HepG2 (cell line): ENCODE measurements at regions not wholly inside any gene's neighbourhood (a gene's known extent, or its start where the extent isn't known, plus 50 kb on each side); places are given as distances from the start of the nearest gene placed in this dataset.

Experiments
- ATAC-seq: fragments of 200-7000 bp; cut with Tn5 transposase; 3 replicates; pipeline ENCODE4 v1.9.1; 2020; ENCODE audit warnings: mild to moderate bottlenecking, moderate library complexity
- BruUV-seq: library from RNA; stranded (reverse); fragments of 400-500 nt; replicated peaks from 2 replicates; lab custom pipeline; 2021; lab: Mats Ljungman, UMichigan
- CTCF ChIA-PET: fragments of 300-600 bp; formaldehyde crosslinking; extraction: SDS; loops from one replicate; lab custom pipeline; 2021; ENCODE audit warnings: low total read pairs, inconsistent platforms, low intra/inter-chr PET ratio; lab: Yijun Ruan, JAX
- POLR2A ChIA-PET: fragments of 350-600 bp; sonication (Branson Sonifier 250); formaldehyde crosslinking; loops from one replicate; lab custom pipeline; 2020; ENCODE audit warnings: antibody characterized with exemption, inconsistent platforms; lab: Yijun Ruan, JAX
- DNase-seq: peaks from one replicate; pipeline ENCODE4 v3.0.0-alpha.2; 2015; ENCODE audit warnings: low spot score
- FAIRE-seq: peaks from 3 replicates; lab custom pipeline; 2011; peaks lifted over from hg19 to GRCh38; lab: Jason Lieb, UNC
- H2AFZ ChIP-seq: one replicate; pipeline ENCODE4 v1.6.1; 2011; ENCODE audit warnings: low read length, inconsistent platforms
- H3K27ac ChIP-seq: fragments of 300-600 bp; 3 replicates; pipeline ENCODE4 v1.8.0; 2011; ENCODE audit warnings: mixed run types, mild to moderate bottlenecking, mixed read lengths, low read length, inconsistent platforms; ENCODE audit not compliant: insufficient read depth; ENCODE audit errors: extremely low read length
- H3K27me3 ChIP-seq, 2 experiments: fragments of 200-600 bp in 1 of 2; 2 replicates in 1 of 2; 3 replicates in 1 of 2; pipeline versions ENCODE4 v1.6.0 to v1.8.0; 2011; ENCODE audit warnings: low read length in 2 of 2, mild to moderate bottlenecking in 2 of 2, moderate library complexity in 2 of 2, inconsistent platforms in 1 of 2; ENCODE audit not compliant: insufficient read depth in 2 of 2, control insufficient read depth in 1 of 2
- H3K36me3 ChIP-seq, 2 experiments: fragments of 200-600 bp in 1 of 2; replicated peaks in 1 of 2; 2 replicates in 1 of 2; 3 replicates in 1 of 2; pipeline versions ENCODE4 v1.5.1 to v1.8.0; 2011; ENCODE audit warnings: low read length in 2 of 2, inconsistent platforms in 1 of 2; ENCODE audit not compliant: insufficient read depth in 2 of 2, control insufficient read depth in 1 of 2
- H3K4me1 ChIP-seq: 2 replicates; pipeline ENCODE4 v1.5.1; 2012; ENCODE audit warnings: low read length, inconsistent platforms; ENCODE audit not compliant: insufficient read depth
- H3K4me2 ChIP-seq: 2 replicates; pipeline ENCODE4 v1.6.0; 2011; ENCODE audit warnings: low read depth, low read length, inconsistent platforms
- H3K4me3 ChIP-seq, 3 experiments: fragments of 200-600 bp in 1 of 3; sonication (generic), shearing (Covaris generic) in 1 of 3; replicated peaks in 1 of 3; 2 replicates each; pipeline ENCODE4 v1.5.1; 2011 to 2016; ENCODE audit warnings: low read length in 3 of 3, inconsistent platforms in 2 of 3, low read depth in 2 of 3, mild to moderate bottlenecking in 2 of 3, control low read depth in 1 of 3, mixed read lengths in 1 of 3; ENCODE audit not compliant: insufficient read depth in 1 of 3
- H3K79me2 ChIP-seq: one replicate; pipeline ENCODE4 v1.6.1; 2011; ENCODE audit warnings: low read length, inconsistent platforms; ENCODE audit not compliant: insufficient read depth
- H3K9ac ChIP-seq: 2 replicates; pipeline ENCODE4 v1.6.0; 2011; ENCODE audit warnings: mild to moderate bottlenecking, low read depth, low read length, inconsistent platforms; ENCODE audit not compliant: insufficient read depth
- H3K9me3 ChIP-seq: 2 replicates; pipeline ENCODE4 v1.5.1; 2012; ENCODE audit warnings: mild to moderate bottlenecking, low read length
- H4K20me1 ChIP-seq: 2 replicates; pipeline ENCODE4 v1.6.0; 2011; ENCODE audit warnings: inconsistent platforms, mild to moderate bottlenecking, low read length, moderate library complexity; ENCODE audit not compliant: insufficient read depth
- CHCHD3 ChIP-seq: sonication (generic); formaldehyde crosslinking; IDR thresholded peaks from 2 replicates; pipeline ENCODE4 v1.8.0; 2022; ENCODE audit warnings: mild to moderate bottlenecking, missing genetic modification reagents, moderate library complexity
- CREB3 ChIP-seq: sonication (generic); formaldehyde crosslinking; IDR thresholded peaks from 2 replicates; pipeline ENCODE4 v1.5.0; 2020; ENCODE audit warnings: missing genetic modification reagents
- GZF1 ChIP-seq: sonication (generic); formaldehyde crosslinking; IDR thresholded peaks from 2 replicates; pipeline ENCODE4 v1.5.1; 2020; ENCODE audit warnings: mild to moderate bottlenecking, missing genetic modification reagents
- HMGA1 ChIP-seq: sonication (generic); formaldehyde crosslinking; conservative IDR thresholded peaks from 2 replicates; pipeline ENCODE4 v1.4.0; 2020; ENCODE audit warnings: missing genetic modification reagents
- MBD4 ChIP-seq: IDR thresholded peaks from 2 replicates; pipeline ENCODE4 v1.6.1; 2012; ENCODE audit warnings: low read length, inconsistent platforms, borderline replicate concordance
- MED1 ChIP-seq: sonication (generic); formaldehyde crosslinking; IDR thresholded peaks from 2 replicates; pipeline ENCODE4 v1.4.0; 2020; ENCODE audit warnings: missing genetic modification reagents
- NR2F1 ChIP-seq, 2 experiments: fragments of 450-650 bp in 1 of 2; formaldehyde crosslinking in 1 of 2; IDR thresholded peaks; 2 replicates each; pipeline versions ENCODE4 v1.5.0 to v1.6.1; 2016 to 2020; ENCODE audit warnings: mild to moderate bottlenecking in 1 of 2, missing compliant biosample characterization in 1 of 2, missing genetic modification reagents in 1 of 2, moderate library complexity in 1 of 2
- RBM39 ChIP-seq: fragments of 200-400 bp; formaldehyde crosslinking; IDR thresholded peaks from one replicate; pipeline ENCODE4 v1.6.1; 2018; ENCODE audit warnings: antibody characterized with exemption, mild to moderate bottlenecking, low read depth, low read length; ENCODE audit not compliant: poor library complexity, severe bottlenecking
- REXO4 ChIP-seq: sonication (generic); formaldehyde crosslinking; IDR thresholded peaks from 2 replicates; pipeline ENCODE4 v1.8.0; 2022; ENCODE audit warnings: missing genetic modification reagents, mild to moderate bottlenecking, borderline replicate concordance
- RFX5 ChIP-seq: IDR thresholded peaks from 2 replicates; pipeline ENCODE4 v1.6.1; 2011; ENCODE audit warnings: low read depth, low read length, improper control_type of control experiment
- RFXAP ChIP-seq: sonication (generic); formaldehyde crosslinking; IDR thresholded peaks from 2 replicates; pipeline ENCODE4 v1.4.0; 2020; ENCODE audit warnings: missing genetic modification reagents, borderline replicate concordance
- RXRA ChIP-seq: sonication (generic); formaldehyde crosslinking; IDR thresholded peaks from 2 replicates; pipeline ENCODE4 v1.5.1; 2020; ENCODE audit warnings: missing genetic modification reagents
- SNAI1 ChIP-seq: sonication (generic); formaldehyde crosslinking; IDR thresholded peaks from 2 replicates; pipeline ENCODE4 v1.5.0; 2020; ENCODE audit warnings: mild to moderate bottlenecking, missing genetic modification reagents, borderline replicate concordance
- SRF ChIP-seq: IDR thresholded peaks from 2 replicates; pipeline ENCODE4 v1.6.1; 2011; ENCODE audit warnings: mild to moderate bottlenecking, low read depth, low read length, moderate library complexity
- U2AF1 ChIP-seq: fragments of 200-400 bp; formaldehyde crosslinking; optimal IDR thresholded peaks from 2 replicates; pipeline ENCODE3; 2017; ENCODE audit warnings: mild to moderate bottlenecking, low read depth, low read length
- ZFP90 ChIP-seq: sonication (generic); formaldehyde crosslinking; IDR thresholded peaks from 2 replicates; pipeline ENCODE4 v1.8.0; 2022; ENCODE audit warnings: missing genetic modification reagents, mild to moderate bottlenecking, inconsistent platforms, borderline replicate concordance
- ZNF660 ChIP-seq: sonication (generic); formaldehyde crosslinking; IDR thresholded peaks from 2 replicates; pipeline ENCODE4 v1.5.1; 2020; ENCODE audit warnings: mild to moderate bottlenecking, low read depth, missing genetic modification reagents, borderline replicate concordance
- WGBS: methylation state at CpG from one replicate; pipeline ENCODE4 v1.1.6; 2017; ENCODE audit warnings: low lambda C conversion rate; 5-methylcytosine and 5-hydroxymethylcytosine counted together
- in situ Hi-C: cut with HindIII; loops from 2 replicates; pipeline ENCODE4 v1.10.0; 2017; ENCODE audit warnings: low pct_unique_long_range_greater_than_20kb; ENCODE audit not compliant: extremely low pct_ligation_motif_present
- intact Hi-C: fragments of 100-400 bp; cut with micrococcal nuclease; formaldehyde crosslinking; loops from one replicate; pipeline ENCODE4 v1.10.0; 2022; ENCODE audit not compliant: unreplicated experiment
- TF ChIP-seq, protein P1 (sequence below): sonication (generic); formaldehyde crosslinking; IDR thresholded peaks from 2 replicates; pipeline ENCODE4 v1.4.0; 2020; ENCODE audit warnings: missing genetic modification reagents
- TF ChIP-seq, protein P2 (sequence below): conservative IDR thresholded peaks from 2 replicates; pipeline ENCODE4 v1.6.1; 2018; ENCODE audit warnings: missing genetic modification reagents

DNA sequence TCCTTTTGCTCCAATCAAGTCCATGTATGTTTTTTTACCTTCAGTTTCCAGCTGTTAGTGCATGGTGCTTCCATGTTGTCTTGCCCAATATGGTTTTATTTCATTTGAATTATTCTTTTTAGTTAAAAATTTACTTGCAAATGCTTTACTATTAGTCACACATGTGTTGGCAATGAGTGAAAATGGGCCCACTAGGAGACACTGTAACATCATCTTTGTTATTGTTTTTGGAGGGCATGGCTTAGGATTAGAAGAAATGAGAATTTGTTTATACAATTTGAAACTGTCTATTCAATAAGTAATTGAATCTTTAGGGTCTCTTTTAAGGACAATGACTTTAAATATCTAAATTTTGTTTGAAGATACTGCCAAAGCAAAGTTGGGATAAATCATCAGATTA is 133.7 kb downstream of the BRMS1L start:
- DNase-seq (no peak), ATAC-seq (no peak), FAIRE-seq (no peak)
- intact Hi-C loops (loop anchor here (5.0 kb wide), 2 partner anchors 412 to 597 kb away; no protein-coding TSS in a partner anchor), in situ Hi-C loops (no loop called here)
- CTCF ChIA-PET, result no interaction called here
- no peaks in the 10 kb centered on the region for H4K20me1 ChIP-seq
- H3K4me1 ChIP-seq, result no peaks in the 10 kb centered on the region
- H3K9ac ChIP-seq, result no peak overlapping the region
- no peak overlapping the region for H3K27ac ChIP-seq
- peaks cover 0 to 8% of the 10 kb centered on the region in 2 experiments; a peak in 2 of 5 replicates for H3K27me3 ChIP-seq
- H3K4me3 ChIP-seq, result no peak overlapping the region
- TF ChIP-seq RBM39 (no peak), CHCHD3 (CRISPR knock-in tag) (no peak), GZF1 (no peak), HMGA1 (no peak), REXO4 (no peak), RFXAP (no peak), RFX5 (no peak), NR2F1 (CRISPR knock-in tag; IDR thresholded peaks at IDR 0.05) (no peak), U2AF1 (no peak), ZFP90 (CRISPR knock-in tag) (no peak)
- TF ChIP-seq, protein P1, sequence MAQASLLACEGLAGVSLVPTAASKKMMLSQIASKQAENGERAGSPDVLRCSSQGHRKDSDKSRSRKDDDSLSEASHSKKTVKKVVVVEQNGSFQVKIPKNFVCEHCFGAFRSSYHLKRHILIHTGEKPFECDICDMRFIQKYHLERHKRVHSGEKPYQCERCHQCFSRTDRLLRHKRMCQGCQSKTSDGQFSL, result no peak
- H3K4me2 ChIP-seq, result no peak overlapping the region
- POLR2A ChIA-PET, result no interaction called here
- no TSS peak for BruUV-seq
- no peaks in the 10 kb centered on the region for H3K36me3 ChIP-seq
- no peaks in the 10 kb centered on the region for H3K9me3 ChIP-seq
- H3K79me2 ChIP-seq, result no peaks in the 10 kb centered on the region
- no peak overlapping the region for H2AFZ ChIP-seq

GRCh38 chr14:35958499-35958898 is 132.4 kb downstream of the BRMS1L start:
- H4K20me1 ChIP-seq, result no peaks in the 10 kb centered on the region
- H3K4me3 ChIP-seq, result no peak overlapping the region
- no peak overlapping the region for H2AFZ ChIP-seq
- peaks cover 0 to 11% of the 10 kb centered on the region in 2 experiments; a peak in 2 of 5 replicates for H3K27me3 ChIP-seq
- H3K27ac ChIP-seq, result no peak overlapping the region
- in situ Hi-C loops (no loop called here), intact Hi-C loops (no loop called here)
- H3K9me3 ChIP-seq, result no peaks in the 10 kb centered on the region
- ChIA-PET POLR2A (no interaction called here), CTCF (no interaction called here)
- no peak overlapping the region for H3K4me2 ChIP-seq
- no peaks in the 10 kb centered on the region for H3K36me3 ChIP-seq
- no peaks in the 10 kb centered on the region for H3K79me2 ChIP-seq
- no peak for ATAC-seq
- no peaks in the 10 kb centered on the region for H3K4me1 ChIP-seq
- no peak for FAIRE-seq
- BruUV-seq, result no TSS peak
- WGBS, result 26% methylated on average over 4 of the region's 4 CpGs
- H3K9ac ChIP-seq, result no peak overlapping the region
- DNase-seq, result no peak
- TF ChIP-seq ZNF660 (no peak), MBD4 (no peak), CREB3 (no peak), MED1 (no peak), RXRA (CRISPR knock-in tag) (no peak), SRF (no peak), SNAI1 (CRISPR knock-in tag) (no peak)
- TF ChIP-seq, protein P2, sequence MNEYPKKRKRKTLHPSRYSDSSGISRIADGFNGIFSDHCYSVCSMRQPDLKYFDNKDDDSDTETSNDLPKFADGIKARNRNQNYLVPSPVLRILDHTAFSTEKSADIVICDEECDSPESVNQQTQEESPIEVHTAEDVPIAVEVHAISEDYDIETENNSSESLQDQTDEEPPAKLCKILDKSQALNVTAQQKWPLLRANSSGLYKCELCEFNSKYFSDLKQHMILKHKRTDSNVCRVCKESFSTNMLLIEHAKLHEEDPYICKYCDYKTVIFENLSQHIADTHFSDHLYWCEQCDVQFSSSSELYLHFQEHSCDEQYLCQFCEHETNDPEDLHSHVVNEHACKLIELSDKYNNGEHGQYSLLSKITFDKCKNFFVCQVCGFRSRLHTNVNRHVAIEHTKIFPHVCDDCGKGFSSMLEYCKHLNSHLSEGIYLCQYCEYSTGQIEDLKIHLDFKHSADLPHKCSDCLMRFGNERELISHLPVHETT (CRISPR knock-in tag), result no peak
